SK-N-SH treated with all-trans-retinoic acid at 6 μM for 48 hours (cell line): ENCODE measurements at regions not wholly inside any gene's neighbourhood (a gene's known extent, or its start where the extent isn't known, plus 50 kb on each side); places are given as distances from the start of the nearest gene placed in this dataset.

ENCODE experiments used
- ATAC-seq: fragments of 200-7000 bp; cut with Tn5 transposase; 3 replicates; pipeline ENCODE4 v1.9.1; 2020; ENCODE audit warnings: mild to moderate bottlenecking, moderate library complexity
- BACH2 ChIP-seq: fragments of 250-450 bp; sonication (Bioruptor Pico); IDR thresholded peaks from 2 replicates; pipeline ENCODE4 v1.9.0; 2021; ENCODE audit warnings: mild to moderate bottlenecking, borderline replicate concordance
- CREB5 ChIP-seq: fragments of 250-450 bp; sonication (Bioruptor Pico); IDR thresholded peaks from 2 replicates; pipeline ENCODE4 v1.5.1; 2020; ENCODE audit warnings: low read depth, mild to moderate bottlenecking, moderate library complexity
- CSDC2 ChIP-seq: fragments of 250-450 bp; sonication (Bioruptor Pico); IDR thresholded peaks from 2 replicates; pipeline ENCODE4 v1.5.0; 2020; ENCODE audit warnings: mild to moderate bottlenecking, moderate library complexity
- CSRNP3 ChIP-seq: fragments of 250-450 bp; sonication (Bioruptor Pico); IDR thresholded peaks from 2 replicates; pipeline ENCODE4 v1.5.1; 2021; ENCODE audit warnings: mild to moderate bottlenecking, moderate library complexity
- GLIS3 ChIP-seq: fragments of 250-450 bp; sonication (Bioruptor Pico); IDR thresholded peaks from 2 replicates; pipeline ENCODE4 v1.5.0; 2020; ENCODE audit warnings: mild to moderate bottlenecking, moderate library complexity
- OSR1 ChIP-seq: fragments of 250-450 bp; sonication (Bioruptor Pico); IDR thresholded peaks from 2 replicates; pipeline ENCODE4 v1.8.0; 2022; ENCODE audit warnings: moderate library complexity, mild to moderate bottlenecking, inconsistent platforms
- PATZ1 ChIP-seq: fragments of 250-450 bp; sonication (Bioruptor Pico); IDR thresholded peaks from 2 replicates; pipeline ENCODE4 v1.8.0; 2020; ENCODE audit warnings: mild to moderate bottlenecking, moderate library complexity, borderline replicate concordance
- POU6F1 ChIP-seq: fragments of 250-450 bp; sonication (Bioruptor Pico); IDR thresholded peaks from 2 replicates; pipeline ENCODE4 v1.8.0; 2021; ENCODE audit warnings: low read depth, mild to moderate bottlenecking, moderate library complexity, borderline replicate concordance
- PPARA ChIP-seq: fragments of 250-450 bp; sonication (Bioruptor Pico); IDR thresholded peaks from 2 replicates; pipeline ENCODE4 v1.5.0; 2020; ENCODE audit warnings: mild to moderate bottlenecking, borderline replicate concordance
- RARB ChIP-seq: fragments of 250-450 bp; sonication (Bioruptor Pico); IDR thresholded peaks from 2 replicates; pipeline ENCODE4 v1.8.0; 2021; ENCODE audit warnings: mild to moderate bottlenecking, moderate library complexity
- TCF4 ChIP-seq: fragments of 250-450 bp; sonication (Bioruptor Pico); IDR thresholded peaks from 2 replicates; pipeline ENCODE4 v1.8.0; 2021; ENCODE audit warnings: mild to moderate bottlenecking, moderate library complexity, borderline replicate concordance
- TOX ChIP-seq: fragments of 250-450 bp; sonication (Bioruptor Pico); IDR thresholded peaks from 2 replicates; pipeline ENCODE4 v1.8.0; 2021; ENCODE audit warnings: mild to moderate bottlenecking, moderate library complexity, borderline replicate concordance
- ZC3H10 ChIP-seq: fragments of 250-450 bp; sonication (Bioruptor Pico); IDR thresholded peaks from 2 replicates; pipeline ENCODE4 v1.5.1; 2021; ENCODE audit warnings: mild to moderate bottlenecking, moderate library complexity
- ZFP3 ChIP-seq: fragments of 250-450 bp; sonication (Bioruptor Pico); IDR thresholded peaks from 2 replicates; pipeline ENCODE4 v1.5.0; 2020; ENCODE audit warnings: mild to moderate bottlenecking, moderate library complexity
- ZFP30 ChIP-seq: fragments of 450-650 bp; formaldehyde crosslinking; IDR thresholded peaks from 2 replicates; pipeline ENCODE4 v1.5.0; 2022; ENCODE audit warnings: mild to moderate bottlenecking, moderate library complexity
- ZNF565 ChIP-seq: fragments of 450-650 bp; formaldehyde crosslinking; conservative IDR thresholded peaks from 2 replicates; pipeline ENCODE4 v1.5.0; 2020; ENCODE audit warnings: low read depth, mild to moderate bottlenecking, moderate library complexity
- ZNF70 ChIP-seq: fragments of 450-650 bp; formaldehyde crosslinking; IDR thresholded peaks from 2 replicates; pipeline ENCODE4 v1.5.0; 2020; ENCODE audit warnings: mild to moderate bottlenecking, moderate library complexity
- ZNF8 ChIP-seq: fragments of 450-650 bp; formaldehyde crosslinking; IDR thresholded peaks from 2 replicates; pipeline ENCODE4 v1.5.0; 2020; ENCODE audit warnings: mild to moderate bottlenecking, moderate library complexity

- TF ChIP-seq TOX (CRISPR knock-in tag) (no peak), PATZ1 (CRISPR knock-in tag) (no peak), ZFP3 (CRISPR knock-in tag) (no peak), ZNF8 (CRISPR knock-in tag) (no peak), RARB (no peak), CSDC2 (CRISPR knock-in tag) (no peak), CSRNP3 (CRISPR knock-in tag) (no peak), TCF4 (CRISPR knock-in tag) (no peak), ZFP30 (CRISPR knock-in tag) (no peak), POU6F1 (CRISPR knock-in tag) (no peak), OSR1 (no peak), ZNF70 (CRISPR knock-in tag) (no peak)
- ATAC-seq, result no peak
These were observed 471.9 kb upstream of the HS6ST1 start for GRCh38 chr2:128790541-128791001.

GRCh38 chr2:128791120-128791984 is 472.7 kb upstream of the HS6ST1 start:
- ATAC-seq, result no peak
- TF ChIP-seq PATZ1 (CRISPR knock-in tag), result no peak
- no peak for TF ChIP-seq ZC3H10
- no peak for TF ChIP-seq TOX (CRISPR knock-in tag)
- TF ChIP-seq ZFP3 (CRISPR knock-in tag), result no peak
- TF ChIP-seq RARB, result no peak
- no peak for TF ChIP-seq ZNF70 (CRISPR knock-in tag)
- no peak for TF ChIP-seq PPARA (CRISPR knock-in tag)
- TF ChIP-seq CREB5, result no peak
- no peak for TF ChIP-seq GLIS3 (CRISPR knock-in tag)
- TF ChIP-seq BACH2 (CRISPR knock-in tag), result no peak
- no peak for TF ChIP-seq POU6F1 (CRISPR knock-in tag)
- no peak for TF ChIP-seq TCF4 (CRISPR knock-in tag)
- TF ChIP-seq, all 23 proteins: peak for 0

GRCh38 chr2:128791985-128792320 is 473.3 kb upstream of the HS6ST1 start:
- ATAC-seq, result no peak
- TF ChIP-seq POU6F1 (CRISPR knock-in tag), result no peak
- no peak for TF ChIP-seq ZC3H10
- TF ChIP-seq ZNF8 (CRISPR knock-in tag), result no peak
- no peak for TF ChIP-seq TCF4 (CRISPR knock-in tag)
- TF ChIP-seq ZFP3 (CRISPR knock-in tag), result no peak
- TF ChIP-seq RARB, result no peak
- TF ChIP-seq ZNF565 (CRISPR knock-in tag), result no peak
- TF ChIP-seq, all 23 proteins: peak for 0
